Kidney (tissue), 13 donors: ENCODE measurements at regions not wholly inside any gene's neighbourhood (a gene's known extent, or its start where the extent isn't known, plus 50 kb on each side); places are given as distances from the start of the nearest gene placed in this dataset.

ENCODE experiments used
- DNase-seq, 5 donors: peaks; one replicate each; pipeline ENCODE4 v3.0.0-alpha.2; 2013 to 2020
- FAIRE-seq: peaks from 2 replicates; lab custom pipeline; 2012; peaks lifted over from hg19 to GRCh38; lab: Jason Lieb, UNC
- H3K27ac ChIP-seq, 2 donors: one replicate each; pipeline ENCODE4 v1.7.0; 2013; ENCODE audit warnings: low read depth in 2 of 2, low read length in 2 of 2, inconsistent platforms in 1 of 2
- H3K27me3 ChIP-seq: one replicate; pipeline ENCODE4 v1.7.1; 2013; ENCODE audit warnings: low read length, inconsistent platforms; ENCODE audit not compliant: control insufficient read depth, insufficient read depth
- H3K36me3 ChIP-seq, 3 donors: one replicate each; pipeline versions ENCODE4 v1.7.0 to v1.7.1; 2013; ENCODE audit warnings: low read length in 3 of 3, control low read depth in 1 of 3, inconsistent platforms in 1 of 3; ENCODE audit not compliant: insufficient read depth in 3 of 3, control insufficient read depth in 2 of 3
- H3K4me1 ChIP-seq, 3 donors: one replicate each; pipeline versions ENCODE4 v1.7.0 to v1.7.1; 2013; ENCODE audit warnings: low read length in 3 of 3, inconsistent platforms in 1 of 3, low read depth in 1 of 3; ENCODE audit not compliant: control insufficient read depth in 2 of 3, insufficient read depth in 2 of 3
- H3K4me3 ChIP-seq, 3 donors: one replicate each; pipeline versions ENCODE4 v1.7.0 to v1.8.1; 2013; ENCODE audit warnings: low read length in 3 of 3, control low read depth in 1 of 3, inconsistent platforms in 1 of 3
- H3K9ac ChIP-seq, 3 donors: one replicate each; pipeline versions ENCODE4 v1.7.0 to v1.7.1; 2013; ENCODE audit warnings: low read length in 3 of 3, control low read depth in 1 of 3, inconsistent platforms in 1 of 3
- H3K9me3 ChIP-seq, 3 donors: one replicate each; pipeline versions ENCODE4 v1.7.0 to v1.7.1; 2013; ENCODE audit warnings: low read length in 3 of 3, control low read depth in 1 of 3, inconsistent platforms in 1 of 3; ENCODE audit not compliant: control insufficient read depth in 2 of 3, insufficient read depth in 1 of 3
- CTCF ChIP-seq: IDR thresholded peaks from 3 replicates; pipeline ENCODE4 v1.5.1; 2012; ENCODE audit warnings: mild to moderate bottlenecking, moderate library complexity, borderline replicate concordance; ENCODE audit not compliant: insufficient read depth; ENCODE audit errors: extremely low read depth
- intact Hi-C: fragments of 100-400 bp; cut with DNase I; formaldehyde crosslinking; loops from one replicate; pipeline ENCODE4 v1.11.1; 2022
- donor health status: control.
- donor health status: control.
- donor health status: control.
- donor health status: control.
- donor health status: control.
- donor health status: DM: yes; HTN: yes; CAD: no.
- donor health status: Normal renal cell carcinoma (clear cell type).

DNA sequence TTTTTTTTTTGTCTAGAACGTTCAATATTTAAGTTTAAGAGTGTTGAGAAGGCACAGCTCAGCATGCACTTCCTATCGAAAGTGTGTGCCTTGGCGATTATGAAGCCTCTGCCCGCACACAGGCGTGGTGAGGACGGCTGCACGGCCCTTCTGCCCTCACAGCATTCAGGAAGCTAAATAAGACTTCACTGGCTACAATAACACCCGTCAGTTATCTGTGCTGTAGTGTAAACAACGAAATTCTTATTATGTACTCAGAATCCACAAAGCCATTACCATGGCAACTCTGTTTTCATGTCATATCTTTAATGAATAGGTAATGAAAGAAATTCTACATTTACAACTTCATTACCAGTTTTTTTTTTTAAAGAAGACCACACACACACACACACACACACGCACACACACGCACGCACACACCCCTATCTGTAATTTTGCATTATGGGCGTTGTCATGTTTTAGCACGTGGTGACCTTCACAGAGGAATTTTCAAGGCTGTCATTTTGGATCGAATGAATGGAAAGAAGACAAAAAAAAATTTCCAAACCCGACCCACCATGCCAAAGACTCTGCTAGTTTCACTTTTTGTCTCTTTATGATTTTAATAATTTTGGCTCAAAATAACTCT, 254.8 kb upstream of the CTBP2 start:
- Histone ChIP-seq H3K36me3 (no peaks in the 10 kb centered on the region), H3K27ac (no peak overlapping the region), H3K4me3 (no peak overlapping the region), H3K9me3 (peaks cover 0 to 5% (median 0%) of the 10 kb centered on the region in 3 donors), H3K9ac (no peak overlapping the region), H3K27me3 (no peaks in the 10 kb centered on the region), H3K4me1 (no peaks in the 10 kb centered on the region)
- no peak for TF ChIP-seq CTCF
- no peak for DNase-seq
- FAIRE-seq: no peak
- intact Hi-C loops: no loop called here

DNA sequence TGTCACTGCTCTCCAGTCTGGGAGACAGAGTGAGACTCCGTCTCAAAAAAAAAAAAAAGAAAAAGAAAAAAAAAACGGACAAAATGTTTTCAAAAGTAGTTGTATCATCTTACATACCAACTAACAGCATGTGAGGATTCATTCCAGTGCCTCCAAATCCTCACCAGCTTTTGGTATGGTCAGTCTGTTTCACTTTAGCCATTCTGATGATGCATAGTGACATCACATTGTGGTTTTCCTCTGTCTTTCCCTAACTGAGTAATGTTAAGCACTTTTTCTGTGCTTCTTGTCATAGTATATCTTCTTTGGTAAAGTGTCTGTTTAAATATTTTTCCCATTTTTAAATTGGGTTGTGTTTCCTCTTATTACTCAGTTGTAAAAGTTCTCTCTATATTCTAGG, 251.4 kb upstream of the CTBP2 start:
- H3K4me1 ChIP-seq: no peaks in the 10 kb centered on the region
- no peaks in the 10 kb centered on the region for H3K9me3 ChIP-seq
- H3K36me3 ChIP-seq: no peaks in the 10 kb centered on the region
- TF ChIP-seq CTCF: no peak
- FAIRE-seq (no peak), DNase-seq (no peak)
- H3K27ac ChIP-seq: no peak overlapping the region
- intact Hi-C loops: no loop called here
- H3K4me3 ChIP-seq: no peak overlapping the region
- no peak overlapping the region for H3K9ac ChIP-seq
- no peaks in the 10 kb centered on the region for H3K27me3 ChIP-seq

- no peaks in the 10 kb centered on the region for H3K27me3 ChIP-seq
- no peaks in the 10 kb centered on the region for H3K4me1 ChIP-seq
- no peaks in the 10 kb centered on the region for H3K9me3 ChIP-seq
- H3K27ac ChIP-seq: no peak overlapping the region
- H3K9ac ChIP-seq: no peak overlapping the region
- DNase-seq (no peak), FAIRE-seq (no peak)
- intact Hi-C loops: no loop called here
- no peaks in the 10 kb centered on the region for H3K36me3 ChIP-seq
- TF ChIP-seq CTCF: no peak
- H3K4me3 ChIP-seq: no peak overlapping the region
Observed at GRCh38 chr10:125409756-125410155, 249.4 kb upstream of the CTBP2 start.

- Histone ChIP-seq H3K4me1 (no peaks in the 10 kb centered on the region), H3K27ac (no peak overlapping the region), H3K4me3 (no peak overlapping the region), H3K36me3 (no peaks in the 10 kb centered on the region), H3K9me3 (no peaks in the 10 kb centered on the region), H3K27me3 (no peaks in the 10 kb centered on the region), H3K9ac (no peak overlapping the region)
- TF ChIP-seq CTCF: no peak
- intact Hi-C loops: no loop called here
- no peak for DNase-seq
- FAIRE-seq: no peak
Observed at GRCh38 chr10:125407557-125407956, 247.2 kb upstream of the CTBP2 start.
